ENCODE measurements at regions not wholly inside any gene's neighbourhood (a gene's known extent, or its start where the extent isn't known, plus 50 kb on each side); places are given as distances from the start of the nearest gene placed in this dataset.
"Not testable (repeated sequence)": the region's sequence is repeated elsewhere in the genome, so short reads cannot be mapped to it uniquely, and the experiment has no call there.

DNA sequence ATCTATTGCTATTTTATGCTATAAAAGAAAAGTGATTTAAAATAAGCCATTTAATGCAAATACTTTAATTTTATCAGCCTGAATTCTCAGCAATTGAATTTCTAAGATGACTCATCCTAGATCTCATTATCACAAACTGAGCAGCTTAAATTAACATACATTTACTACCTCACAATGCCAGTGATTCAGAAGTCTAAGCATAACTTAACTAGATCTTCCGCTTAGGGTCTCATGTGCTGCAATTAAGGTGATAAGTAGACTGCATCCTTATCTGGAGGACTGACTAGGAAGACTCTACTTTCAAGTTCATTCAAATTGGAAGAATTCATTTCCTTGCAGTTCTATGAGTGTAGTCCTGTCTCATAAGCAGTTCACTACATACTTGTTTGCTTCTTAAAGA, 286.6 kb downstream of the COL11A1 start:
- no peak for DNase-seq (ENCODE audit: low spot score)
- in situ Hi-C loops (cut with HindIII; ENCODE audit: low sequenced_read_pairs), result no loop called here

GRCh38 chr1:102800406-102800805, 307.9 kb downstream of the COL11A1 start:
- in situ Hi-C loops (cut with HindIII; ENCODE audit: low sequenced_read_pairs), result no loop called here
- no peak for DNase-seq (ENCODE audit: low spot score)

DNA sequence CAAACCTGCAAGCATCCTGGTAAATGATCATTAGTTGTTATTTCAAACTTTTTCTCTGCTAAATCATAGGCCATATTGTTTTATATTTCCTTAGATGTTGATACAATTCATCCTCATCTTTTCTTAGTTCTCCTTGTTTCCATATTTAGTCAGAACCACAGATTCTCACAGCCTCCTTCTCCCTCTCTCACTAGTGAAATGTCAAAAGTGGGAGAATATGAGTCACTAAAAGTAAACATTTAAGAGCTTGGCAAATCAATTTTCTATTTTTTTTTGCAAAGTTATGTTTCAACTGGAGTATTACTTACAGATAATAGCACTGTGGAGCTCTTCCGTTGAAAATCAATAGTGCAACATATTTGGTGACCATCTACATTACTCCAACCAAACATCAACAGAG, 308.8 kb downstream of the COL11A1 start:
- in situ Hi-C loops (cut with HindIII; ENCODE audit: low sequenced_read_pairs), result no loop called here
- DNase-seq (ENCODE audit: low spot score), result no peak

GRCh38 chr1:102798718-102799117, 309.6 kb downstream of the COL11A1 start:
- in situ Hi-C loops (cut with HindIII; ENCODE audit: low sequenced_read_pairs), result no loop called here
- no peak for DNase-seq (ENCODE audit: low spot score)

DNA sequence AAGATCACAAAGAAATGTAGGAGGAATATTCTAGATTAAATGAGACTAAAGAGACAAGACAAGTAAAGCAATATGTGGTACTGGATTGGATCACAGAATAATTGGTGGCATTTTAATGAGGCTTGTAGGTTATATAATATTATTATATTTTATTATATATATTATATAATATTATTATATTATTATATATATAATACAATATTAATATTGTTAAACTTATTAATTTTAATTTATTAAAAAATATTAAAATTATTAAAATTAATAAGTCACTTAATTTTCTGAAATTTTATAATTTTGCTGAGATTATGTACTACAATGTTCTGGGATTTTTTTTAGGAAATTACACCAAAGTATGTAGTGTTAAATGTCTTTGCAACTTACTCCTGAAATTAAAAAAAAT, 311.9 kb downstream of the COL11A1 start:
- no peak for DNase-seq (ENCODE audit: low spot score)
- in situ Hi-C loops (cut with HindIII; ENCODE audit: low sequenced_read_pairs), result no loop called here

- in situ Hi-C loops (cut with HindIII; ENCODE audit: low sequenced_read_pairs), result no loop called here
- DNase-seq (ENCODE audit: low spot score), result no peak
These were observed 317.3 kb downstream of the COL11A1 start for GRCh38 chr1:102790997-102791396.

DNA sequence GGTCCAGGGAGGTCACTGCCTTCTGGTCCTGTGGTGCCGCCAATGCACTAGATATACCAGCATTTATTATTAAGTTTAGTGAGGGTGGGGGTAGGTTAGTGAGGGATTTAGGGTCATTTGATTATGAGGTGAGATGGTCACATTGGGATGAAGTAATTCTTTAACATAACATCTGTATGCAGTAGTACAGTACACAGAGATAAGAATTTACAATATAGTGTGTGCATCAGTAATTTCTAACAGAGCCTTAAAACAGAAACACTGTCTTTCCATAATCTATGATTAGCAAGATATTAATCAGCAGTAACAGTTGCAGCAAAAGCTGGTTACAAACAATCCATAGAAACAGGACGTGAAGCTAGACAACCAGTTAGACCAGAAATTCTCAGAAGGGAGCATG, 318.4 kb downstream of the COL11A1 start:
- in situ Hi-C loops (cut with HindIII; ENCODE audit: low sequenced_read_pairs); DNase-seq (ENCODE audit: low spot score): not testable (repeated sequence)

DNA sequence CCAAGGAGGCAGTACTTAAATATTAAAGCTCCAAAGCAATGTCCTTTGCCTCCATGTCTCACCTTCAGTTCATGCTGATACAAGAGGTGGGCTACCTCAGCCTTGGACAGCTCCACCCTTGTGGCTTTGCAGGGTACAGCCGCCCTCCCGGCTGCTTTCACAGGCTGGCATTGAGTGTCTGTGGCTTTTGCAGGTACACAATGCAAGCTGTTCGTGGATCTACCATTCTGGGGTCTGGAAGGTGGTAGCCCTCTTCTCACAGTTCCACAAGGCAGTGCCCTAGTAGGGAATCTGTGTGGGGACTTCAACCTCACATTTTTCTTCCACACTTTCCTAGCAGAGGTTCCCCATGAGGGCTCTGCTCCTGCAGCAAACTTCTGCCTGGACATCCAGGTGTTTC, 324.8 kb downstream of the COL11A1 start:
- in situ Hi-C loops (cut with HindIII; ENCODE audit: low sequenced_read_pairs), result no loop called here
- DNase-seq (ENCODE audit: low spot score), result no peak

DNA sequence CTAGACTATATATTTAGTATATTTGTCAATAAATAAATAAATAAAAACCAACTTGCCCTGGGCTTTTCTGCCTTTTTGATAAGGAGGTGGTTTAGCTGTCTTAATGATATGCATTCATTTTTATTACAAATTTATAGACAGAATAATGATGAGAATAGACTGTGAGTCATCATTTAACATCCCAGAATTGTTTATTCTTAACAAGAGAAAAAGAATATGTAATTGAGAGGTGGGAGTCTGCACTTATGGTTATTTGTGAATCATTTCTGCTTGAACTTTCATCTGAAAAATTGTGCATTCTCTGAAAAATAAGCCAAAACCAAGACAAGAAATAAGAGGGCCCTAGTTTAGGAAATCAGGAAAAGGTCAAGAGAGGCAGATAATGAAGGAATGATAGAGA, 326.2 kb downstream of the COL11A1 start:
- DNase-seq (ENCODE audit: low spot score), result no peak

GRCh38 chr1:102776071-102776470, 332.3 kb downstream of the COL11A1 start:
- in situ Hi-C loops (cut with HindIII; ENCODE audit: low sequenced_read_pairs), result no loop called here
- DNase-seq (ENCODE audit: low spot score), result no peak

More for the DNA sequence above, 326.2 kb downstream of the COL11A1 start:
- in situ Hi-C loops (cut with HindIII; ENCODE audit: low sequenced_read_pairs), result no loop called here

DNA sequence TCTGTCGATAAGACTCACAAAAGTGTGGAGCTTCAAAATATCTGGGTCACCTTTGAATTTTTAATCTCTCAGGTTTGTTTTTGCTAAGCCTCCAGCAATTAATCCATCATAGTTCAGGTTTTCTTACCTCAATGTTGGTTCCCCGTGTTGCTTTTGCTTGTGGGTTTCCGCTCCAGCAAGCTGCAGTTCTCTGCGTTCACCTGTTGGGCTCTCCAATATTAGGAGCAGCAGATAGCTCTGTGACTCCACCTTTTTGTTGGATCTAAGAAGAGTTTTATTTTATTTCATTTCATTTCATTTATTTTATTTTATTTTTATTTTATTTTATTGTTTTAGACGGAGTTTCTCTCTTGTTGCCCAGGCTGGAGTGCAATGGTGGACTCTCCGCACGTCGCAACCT, 335.5 kb downstream of the COL11A1 start:
- no peak for DNase-seq (ENCODE audit: low spot score)
- in situ Hi-C loops (cut with HindIII; ENCODE audit: low sequenced_read_pairs), result no loop called here

- in situ Hi-C loops (cut with HindIII; ENCODE audit: low sequenced_read_pairs), result no loop called here
- DNase-seq (ENCODE audit: low spot score), result no peak
These were observed 349.9 kb downstream of the COL11A1 start for GRCh38 chr1:102758418-102758817.

GRCh38 chr1:102757363-102757762, 351.0 kb downstream of the COL11A1 start:
- in situ Hi-C loops (cut with HindIII; ENCODE audit: low sequenced_read_pairs), result no loop called here
- DNase-seq (ENCODE audit: low spot score), result no peak

DNA sequence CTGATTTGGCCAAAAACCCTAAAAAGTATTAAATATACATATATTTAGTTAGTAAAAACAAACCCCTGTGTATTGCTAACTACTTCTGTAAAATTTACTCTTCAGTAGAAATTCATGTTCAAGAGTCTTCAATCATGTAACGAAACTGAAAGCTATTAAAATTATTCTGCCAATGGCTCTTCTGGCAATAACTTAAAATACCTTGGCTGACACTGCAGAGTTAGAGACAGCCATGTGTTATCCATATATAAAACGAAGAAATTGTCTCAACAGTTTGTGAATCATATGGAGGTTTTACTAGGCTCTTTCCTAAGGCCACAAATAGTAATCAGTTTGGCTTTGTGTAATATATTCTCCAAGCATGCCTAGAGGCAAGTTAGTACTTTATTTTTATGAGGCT, 357.2 kb downstream of the COL11A1 start:
- in situ Hi-C loops (cut with HindIII; ENCODE audit: low sequenced_read_pairs), result no loop called here
- no peak for DNase-seq (ENCODE audit: low spot score)

DNA sequence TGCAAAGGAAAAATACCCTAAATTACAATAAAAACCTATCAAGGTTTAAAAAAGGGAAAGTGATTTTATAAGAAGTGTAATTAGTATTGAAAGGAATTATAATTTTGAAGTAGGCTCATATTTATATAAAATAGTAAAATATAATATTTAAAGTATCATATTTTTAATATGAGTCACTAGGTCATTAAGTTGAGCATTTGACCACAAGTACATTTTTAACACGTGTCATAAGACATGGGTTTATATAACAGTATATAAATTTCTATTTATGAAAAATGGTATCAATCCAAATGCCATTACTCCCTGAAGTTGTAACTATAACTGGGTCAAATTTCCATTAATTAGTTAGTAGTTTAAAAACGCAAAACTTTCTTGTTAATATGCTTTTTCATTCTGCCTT, 365.9 kb downstream of the COL11A1 start:
- in situ Hi-C loops (cut with HindIII; ENCODE audit: low sequenced_read_pairs), result no loop called here
- DNase-seq (ENCODE audit: low spot score), result no peak

DNA sequence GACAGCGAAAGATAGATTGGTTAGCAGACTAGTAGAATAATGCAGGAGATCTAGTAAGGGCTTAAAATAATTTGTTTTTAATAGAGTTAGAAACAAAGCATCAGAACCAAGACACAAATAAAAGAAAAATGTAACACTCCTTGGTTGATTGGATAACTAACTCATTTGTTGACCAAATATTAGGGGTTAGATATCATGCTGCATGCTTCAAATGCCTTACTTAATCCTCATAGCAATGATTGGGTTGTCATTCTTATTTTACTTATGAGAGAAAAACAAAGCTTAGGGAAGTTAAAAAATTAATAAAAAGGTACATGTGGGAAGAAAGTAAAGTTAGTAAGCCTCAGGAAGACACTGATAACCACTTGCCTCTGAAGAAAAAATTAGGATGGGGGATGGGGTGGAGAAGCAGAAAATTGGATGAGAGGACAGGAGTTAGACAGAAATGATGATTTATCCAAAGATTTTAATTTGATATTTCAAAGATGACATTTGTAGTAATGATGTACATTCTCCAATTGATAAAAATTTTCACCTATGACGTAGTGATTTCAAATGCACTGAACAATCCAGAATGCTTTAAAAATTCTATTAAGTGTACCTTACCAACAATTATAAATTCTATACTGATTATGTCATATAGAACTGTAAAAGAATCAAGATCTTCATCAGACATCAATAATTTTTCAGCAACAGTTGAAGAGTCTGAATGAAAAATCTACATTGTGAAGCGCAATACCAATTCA, 374.7 kb downstream of the COL11A1 start:
- no peak for DNase-seq (ENCODE audit: low spot score)
- in situ Hi-C loops (cut with HindIII; ENCODE audit: low sequenced_read_pairs), result no loop called here

- DNase-seq (ENCODE audit: low spot score), result no peak
- in situ Hi-C loops (cut with HindIII; ENCODE audit: low sequenced_read_pairs), result no loop called here
These were observed 375.4 kb downstream of the COL11A1 start for GRCh38 chr1:102732927-102733326.

GRCh38 chr1:102726417-102726816, 381.9 kb downstream of the COL11A1 start:
- in situ Hi-C loops (cut with HindIII; ENCODE audit: low sequenced_read_pairs), result no loop called here

DNA sequence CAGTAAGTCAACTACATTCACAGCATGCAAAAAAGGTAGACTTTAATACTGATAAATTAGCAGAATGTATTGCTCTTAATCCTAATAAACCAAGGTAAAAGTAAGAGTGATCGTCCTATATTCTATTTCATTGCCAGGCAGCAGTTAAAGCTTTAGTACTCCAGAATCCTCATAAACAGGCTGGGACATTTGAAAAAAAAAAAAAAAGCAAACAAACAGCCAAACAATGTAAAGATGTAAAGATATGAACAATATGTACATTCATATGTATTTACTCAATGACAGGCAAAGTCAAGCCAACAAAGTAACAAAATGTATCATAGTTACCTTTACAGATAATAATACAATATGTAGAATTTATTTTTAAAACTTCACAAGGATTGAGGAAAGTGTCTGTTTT, 383.6 kb downstream of the COL11A1 start:
- DNase-seq (ENCODE audit: low spot score), result no peak
- in situ Hi-C loops (cut with HindIII; ENCODE audit: low sequenced_read_pairs), result no loop called here

More at GRCh38 chr1:102726417-102726816, 381.9 kb downstream of the COL11A1 start:
- no peak for DNase-seq (ENCODE audit: low spot score)

GRCh38 chr1:102715150-102715549, 393.2 kb downstream of the COL11A1 start:
- in situ Hi-C loops (cut with HindIII; ENCODE audit: low sequenced_read_pairs), result no loop called here
- DNase-seq (ENCODE audit: low spot score), result no peak

GRCh38 chr1:102699524-102699923, 408.8 kb downstream of the COL11A1 start:
- no peak for DNase-seq (ENCODE audit: low spot score)
- in situ Hi-C loops (cut with HindIII; ENCODE audit: low sequenced_read_pairs), result no loop called here

Measured in G401 (cell line).